Pancreas (tissue), 10 donors: ENCODE measurements at regions not wholly inside any gene's neighbourhood (a gene's known extent, or its start where the extent isn't known, plus 50 kb on each side); places are given as distances from the start of the nearest gene placed in this dataset.

Experiments
- ATAC-seq, 4 donors: fragments of 200-7000 bp; cut with Tn5 transposase; one replicate each; pipeline versions ENCODE4 v1.8.0 to v1.9.1; 2020; ENCODE audit warnings: mild to moderate bottlenecking in 4 of 4, moderate library complexity in 4 of 4
- DNase-seq, 6 donors: peaks; one replicate each; pipeline ENCODE4 v3.0.0-alpha.2; 2020
- FAIRE-seq: peaks from 2 replicates; lab custom pipeline; 2012; peaks lifted over from hg19 to GRCh38; lab: Jason Lieb, UNC
- H3K27ac ChIP-seq, 4 donors: fragments of 200-600 bp; sonication (generic); 1 replicate in 3 of 4; 2 replicates in 1 of 4; pipeline versions ENCODE4 v1.5.0 to v1.8.0; 2020
- H3K27me3 ChIP-seq, 4 donors: fragments of 200-600 bp; one replicate each; pipeline ENCODE4 v1.8.0; 2021
- H3K36me3 ChIP-seq, 3 donors: fragments of 200-600 bp; sonication (generic) in 1 of 3; one replicate each; pipeline versions ENCODE4 v1.5.0 to v1.8.0; 2020 to 2021
- H3K4me1 ChIP-seq, 3 donors: fragments of 200-600 bp; one replicate each; pipeline ENCODE4 v1.8.0; 2021
- H3K4me3 ChIP-seq, 4 donors: fragments of 200-600 bp; sonication (generic) in 2 of 4; one replicate each; pipeline versions ENCODE4 v1.5.0 to v1.8.0; 2020 to 2021
- H3K9me3 ChIP-seq, 4 donors: fragments of 200-600 bp; one replicate each; pipeline ENCODE4 v1.8.0; 2021
- CTCF ChIP-seq, 4 donors: fragments of 200-600 bp; sonication (generic) in 3 of 4; IDR thresholded peaks; one replicate each; pipeline versions ENCODE4 v1.5.0 to v1.8.0; 2021; ENCODE audit warnings: antibody characterized with exemption in 4 of 4
- WGBS, 2 donors: extraction: QIAGEN DNeasy Blood & Tissue Kit; methylation state at CpG; one replicate each; pipeline ENCODE4 v1.1.7; 2013; 5-methylcytosine and 5-hydroxymethylcytosine counted together
- intact Hi-C, 3 donors: fragments of 100-400 bp; cut with DNase I; formaldehyde crosslinking; loops; one replicate each; pipeline versions ENCODE4 v1.11.1 to v1.14.2; 2022
- donor health status: healthy with polysubstance abuse.
- donor health status: DM: no; HTN: no; CAD: no; lungs with moderate emphysema.
- donor health status: DM: no; HTN: no; CAD: no.
- donor health status: control.
- donor health status: control.
- donor health status: Bipolar disorder and iron deficiency.
- donor health status: DM: yes; HTN: yes; CAD: no.
- donor health status: DM: no; HTN: no; CAD: no.
- donor health status: DM: no; HTN: no; CAD: no.
- donor health status: DM: yes; HTN: yes; CAD: no.

GRCh38 chr5:93658044-93658443 is 75.0 kb downstream of the NR2F1 start:
- H3K27ac ChIP-seq = no peak overlapping the region
- no peaks in the 10 kb centered on the region for H3K27me3 ChIP-seq
- no peak for TF ChIP-seq CTCF (IDR thresholded peaks at IDR 0.05)
- no peaks in the 10 kb centered on the region for H3K9me3 ChIP-seq
- no peaks in the 10 kb centered on the region for H3K4me1 ChIP-seq
- no peak for DNase-seq
- no peaks in the 10 kb centered on the region for H3K36me3 ChIP-seq
- ATAC-seq = no peak
- H3K4me3 ChIP-seq = no peak overlapping the region
- FAIRE-seq = no peak
- intact Hi-C loops = no loop called here

- Histone ChIP-seq H3K4me1 (no peaks in the 10 kb centered on the region), H3K27me3 (no peaks in the 10 kb centered on the region), H3K4me3 (no peak overlapping the region), H3K36me3 (no peaks in the 10 kb centered on the region), H3K9me3 (no peaks in the 10 kb centered on the region), H3K27ac (no peak overlapping the region)
- no peak for FAIRE-seq
- 56 to 62% methylated on average over 2 of the region's 2 CpGs for WGBS, 2 donors
- intact Hi-C loops = no loop called here
- no peak for TF ChIP-seq CTCF (IDR thresholded peaks at IDR 0.05)
- DNase-seq = no peak
- no peak for ATAC-seq
These were observed 71.7 kb downstream of the NR2F1 start for GRCh38 chr5:93654676-93655075.

- no peaks in the 10 kb centered on the region for H3K4me1 ChIP-seq
- no peak for ATAC-seq
- H3K36me3 ChIP-seq = no peaks in the 10 kb centered on the region
- intact Hi-C loops = no loop called here
- no peak for FAIRE-seq
- no peak overlapping the region for H3K27ac ChIP-seq
- no peaks in the 10 kb centered on the region for H3K9me3 ChIP-seq
- no peak overlapping the region for H3K4me3 ChIP-seq
- no peaks in the 10 kb centered on the region for H3K27me3 ChIP-seq
- no peak for DNase-seq
- WGBS, 2 donors = 92 to 96% methylated on average over 1 of the region's 1 CpG
- no peak for TF ChIP-seq CTCF (IDR thresholded peaks at IDR 0.05)
These were observed 70.7 kb downstream of the NR2F1 start for GRCh38 chr5:93653716-93654115.

GRCh38 chr5:93649234-93649900 is 66.3 kb downstream of the NR2F1 start:
- ATAC-seq = no peak

More at GRCh38 chr5:93649234-93649900, 66.3 kb downstream of the NR2F1 start:
- Histone ChIP-seq H3K9me3 (no peaks in the 10 kb centered on the region), H3K4me3 (no peak overlapping the region), H3K27ac (no peak overlapping the region), H3K4me1 (no peaks in the 10 kb centered on the region), H3K27me3 (no peaks in the 10 kb centered on the region), H3K36me3 (no peaks in the 10 kb centered on the region)
- intact Hi-C loops = no loop called here
- WGBS, 2 donors = 61 to 63% methylated on average over 1 of the region's 1 CpG
- TF ChIP-seq CTCF (IDR thresholded peaks at IDR 0.05) = no peak
- FAIRE-seq (no peak), DNase-seq (no peak)
